ENCODE measurements at regions not wholly inside any gene's neighbourhood (a gene's known extent, or its start where the extent isn't known, plus 50 kb on each side); places are given as distances from the start of the nearest gene placed in this dataset.
"Not testable (repeated sequence)": the region's sequence is repeated elsewhere in the genome, so short reads cannot be mapped to it uniquely, and the experiment has no call there.

GRCh38 chr4:169934794-169935429, 91.3 kb downstream of the MFAP3L start:
- no peak for TF ChIP-seq POLR2AphosphoS5 (IDR thresholded peaks at IDR 0.05)
- TF ChIP-seq POLR2A (IDR thresholded peaks at IDR 0.05) = no peak
- TF ChIP-seq EP300 (IDR thresholded peaks at IDR 0.05) = no peak
- no peak for TF ChIP-seq CTCF (IDR thresholded peaks at IDR 0.05)
- 82% methylated on average over 5 of the region's 5 CpGs for WGBS
- H3K27me3 ChIP-seq = no peaks in the 10 kb centered on the region
- no peaks in the 10 kb centered on the region for H3K36me3 ChIP-seq
- no peak overlapping the region for H3K4me3 ChIP-seq
- H3K9me3 ChIP-seq = no peaks in the 10 kb centered on the region
- H3K4me1 ChIP-seq = no peaks in the 10 kb centered on the region
- no peak for DNase-seq (ENCODE audit: low spot score in 2 of 2)
- no peak overlapping the region for H3K27ac ChIP-seq

- 46% methylated on average over 3 of the region's 3 CpGs for WGBS
- no peaks in the 10 kb centered on the region for H3K36me3 ChIP-seq
- TF ChIP-seq CTCF (IDR thresholded peaks at IDR 0.05) (no peak), POLR2A (IDR thresholded peaks at IDR 0.05) (no peak), POLR2AphosphoS5 (IDR thresholded peaks at IDR 0.05) (no peak), EP300 (IDR thresholded peaks at IDR 0.05) (no peak)
- H3K27me3 ChIP-seq = no peaks in the 10 kb centered on the region
- H3K4me1 ChIP-seq = no peaks in the 10 kb centered on the region
- H3K9me3 ChIP-seq = no peaks in the 10 kb centered on the region
- no peak for DNase-seq (ENCODE audit: low spot score in 2 of 2)
- H3K27ac ChIP-seq = no peak overlapping the region
- no peak overlapping the region for H3K4me3 ChIP-seq
Observed at GRCh38 chr4:169933531-169933930, 92.7 kb downstream of the MFAP3L start.

GRCh38 chr4:169931964-169932363, 94.2 kb downstream of the MFAP3L start:
- no peak overlapping the region for H3K4me3 ChIP-seq
- no peaks in the 10 kb centered on the region for H3K36me3 ChIP-seq
- H3K4me1 ChIP-seq = no peaks in the 10 kb centered on the region
- 79% methylated on average over 3 of the region's 3 CpGs for WGBS
- TF ChIP-seq POLR2AphosphoS5 (IDR thresholded peaks at IDR 0.05) (no peak), CTCF (IDR thresholded peaks at IDR 0.05) (no peak)
- no peak overlapping the region for H3K27ac ChIP-seq
- no peaks in the 10 kb centered on the region for H3K9me3 ChIP-seq
- DNase-seq (ENCODE audit: low spot score in 2 of 2) = no peak
- H3K27me3 ChIP-seq = no peaks in the 10 kb centered on the region

GRCh38 chr4:169930755-169931154, 95.4 kb downstream of the MFAP3L start:
- H3K36me3 ChIP-seq; H3K4me1 ChIP-seq; H3K4me3 ChIP-seq; H3K27me3 ChIP-seq; H3K27ac ChIP-seq; H3K9me3 ChIP-seq; DNase-seq (ENCODE audit: low spot score in 2 of 2): not testable (repeated sequence)
- WGBS = 76% methylated on average over 1 of the region's 1 CpG

- Histone ChIP-seq H3K4me3 (no peak overlapping the region), H3K27ac (no peak overlapping the region), H3K9me3 (no peaks in the 10 kb centered on the region), H3K4me1 (no peaks in the 10 kb centered on the region), H3K27me3 (no peaks in the 10 kb centered on the region), H3K36me3 (no peaks in the 10 kb centered on the region)
- no peak for DNase-seq (ENCODE audit: low spot score in 2 of 2)
- 40% methylated on average over 4 of the region's 4 CpGs for WGBS
- TF ChIP-seq POLR2A (IDR thresholded peaks at IDR 0.05) = no peak
Observed at GRCh38 chr4:169927280-169927679, 98.9 kb downstream of the MFAP3L start.

GRCh38 chr4:169925678-169926077, 100.5 kb downstream of the MFAP3L start:
- no peaks in the 10 kb centered on the region for H3K4me1 ChIP-seq
- no peak for DNase-seq (ENCODE audit: low spot score in 2 of 2)
- TF ChIP-seq POLR2AphosphoS5 (IDR thresholded peaks at IDR 0.05) (no peak), CTCF (IDR thresholded peaks at IDR 0.05) (no peak), EP300 (IDR thresholded peaks at IDR 0.05) (no peak), POLR2A (IDR thresholded peaks at IDR 0.05) (no peak)
- no peaks in the 10 kb centered on the region for H3K36me3 ChIP-seq
- 84% methylated on average over 4 of the region's 4 CpGs for WGBS
- no peaks in the 10 kb centered on the region for H3K27me3 ChIP-seq
- H3K4me3 ChIP-seq = no peak overlapping the region
- no peak overlapping the region for H3K27ac ChIP-seq
- no peaks in the 10 kb centered on the region for H3K9me3 ChIP-seq

Data from suprapubic skin (tissue), 4 donors.